ENCODE measurements at regions not wholly inside any gene's neighbourhood (a gene's known extent, or its start where the extent isn't known, plus 50 kb on each side); places are given as distances from the start of the nearest gene placed in this dataset.

DNA sequence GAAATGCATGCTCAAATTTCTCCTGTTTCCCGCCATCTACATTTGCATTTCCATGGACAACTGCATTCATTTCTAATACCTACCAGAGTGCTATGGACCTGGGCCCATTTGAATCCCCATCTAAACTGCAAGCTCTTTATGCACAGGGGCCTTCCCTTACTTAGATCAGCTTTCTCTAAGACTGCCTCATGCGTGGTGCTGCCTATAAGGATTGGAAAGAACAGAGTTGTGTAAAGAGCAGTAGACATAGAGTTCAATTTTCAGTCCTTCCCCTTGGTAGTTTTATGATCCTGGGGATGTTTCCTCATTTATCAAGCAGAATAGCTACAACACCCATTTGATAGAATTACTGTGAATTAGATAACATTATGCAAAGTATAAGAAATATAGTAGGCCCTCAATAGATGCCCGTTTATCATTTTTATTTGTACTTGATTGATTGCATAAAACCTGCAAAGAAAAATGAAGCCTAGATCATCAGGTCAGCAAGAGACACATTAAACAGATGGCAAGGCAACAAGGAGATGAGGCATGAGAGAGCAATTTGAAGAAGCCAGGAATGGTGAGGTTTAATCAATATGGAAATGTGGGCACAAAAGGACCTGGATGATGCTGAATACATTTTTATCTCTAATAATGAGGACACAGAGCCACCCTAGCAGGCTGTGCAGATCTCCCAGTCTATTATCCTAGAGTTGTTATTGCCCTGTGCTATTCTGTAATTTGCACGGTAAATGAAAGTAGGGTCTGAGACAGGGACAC lies 359.7 kb downstream of the FAM181B start:
- TF ChIP-seq, protein P1, sequence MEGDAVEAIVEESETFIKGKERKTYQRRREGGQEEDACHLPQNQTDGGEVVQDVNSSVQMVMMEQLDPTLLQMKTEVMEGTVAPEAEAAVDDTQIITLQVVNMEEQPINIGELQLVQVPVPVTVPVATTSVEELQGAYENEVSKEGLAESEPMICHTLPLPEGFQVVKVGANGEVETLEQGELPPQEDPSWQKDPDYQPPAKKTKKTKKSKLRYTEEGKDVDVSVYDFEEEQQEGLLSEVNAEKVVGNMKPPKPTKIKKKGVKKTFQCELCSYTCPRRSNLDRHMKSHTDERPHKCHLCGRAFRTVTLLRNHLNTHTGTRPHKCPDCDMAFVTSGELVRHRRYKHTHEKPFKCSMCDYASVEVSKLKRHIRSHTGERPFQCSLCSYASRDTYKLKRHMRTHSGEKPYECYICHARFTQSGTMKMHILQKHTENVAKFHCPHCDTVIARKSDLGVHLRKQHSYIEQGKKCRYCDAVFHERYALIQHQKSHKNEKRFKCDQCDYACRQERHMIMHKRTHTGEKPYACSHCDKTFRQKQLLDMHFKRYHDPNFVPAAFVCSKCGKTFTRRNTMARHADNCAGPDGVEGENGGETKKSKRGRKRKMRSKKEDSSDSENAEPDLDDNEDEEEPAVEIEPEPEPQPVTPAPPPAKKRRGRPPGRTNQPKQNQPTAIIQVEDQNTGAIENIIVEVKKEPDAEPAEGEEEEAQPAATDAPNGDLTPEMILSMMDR (IDR thresholded peaks at IDR 0.05; ENCODE audit: insufficient read depth, low read length): no peak
- no peak for TF ChIP-seq SPI1 (IDR thresholded peaks at IDR 0.05; ENCODE audit: borderline replicate concordance, low read depth)

All from HL-60 (cell line).